Activated B cell treated with CpG ODN at 0.5 μM for 24 hours (primary cell): ENCODE measurements at regions not wholly inside any gene's neighbourhood (a gene's known extent, or its start where the extent isn't known, plus 50 kb on each side); places are given as distances from the start of the nearest gene placed in this dataset.

Experiments used
- ATAC-seq: fragments of 200-7000 bp; cut with Tn5 transposase; one replicate; pipeline ENCODE4 v1.10.0; 2021; ENCODE audit warnings: low read depth, mild to moderate bottlenecking, moderate library complexity
- CTCF ChIA-PET: fragments of 350-600 bp; sonication (Branson Sonifier 250); formaldehyde crosslinking; loops from one replicate; lab custom pipeline; 2021; ENCODE audit warnings: antibody characterized with exemption; lab: Charles Lee
- POLR2A ChIA-PET: fragments of 350-600 bp; sonication (Branson Sonifier 250); formaldehyde crosslinking; loops from one replicate; lab custom pipeline; 2021; ENCODE audit warnings: antibody characterized with exemption; lab: Charles Lee
- DNase-seq: peaks from one replicate; pipeline ENCODE4 v3.0.0; 2022
- H3K27ac Mint-ChIP-seq: one replicate; pipeline ENCODE4 v1.8.0; 2020; ENCODE audit warnings: mixed read lengths
- H3K27me3 Mint-ChIP-seq: one replicate; pipeline ENCODE4 v1.8.0; 2021; ENCODE audit warnings: mixed read lengths
- H3K36me3 Mint-ChIP-seq: one replicate; pipeline ENCODE4 v1.8.0; 2021; ENCODE audit warnings: low read depth, mixed read lengths
- H3K4me1 Mint-ChIP-seq: one replicate; pipeline ENCODE4 v1.8.0; 2021; ENCODE audit warnings: mixed read lengths
- H3K4me3 Mint-ChIP-seq: one replicate; pipeline ENCODE4 v1.8.0; 2020; ENCODE audit warnings: mild to moderate bottlenecking, mixed read lengths
- H3K9me3 Mint-ChIP-seq: one replicate; pipeline ENCODE4 v1.8.0; 2020; ENCODE audit warnings: mixed read lengths
- CTCF ChIP-seq: fragments of 200-600 bp; IDR thresholded peaks from one replicate; pipeline ENCODE4 v1.8.0; 2022; ENCODE audit warnings: antibody characterized with exemption, mild to moderate bottlenecking
- intact Hi-C: fragments of 100-400 bp; cut with micrococcal nuclease; formaldehyde crosslinking; loops from one replicate; pipeline ENCODE4 v1.15.1; 2024

- DNase-seq: no peak
- no peaks in the 10 kb centered on the region for H3K9me3 Mint-ChIP-seq
- no peak overlapping the region for H3K27ac Mint-ChIP-seq
- no peak for TF ChIP-seq CTCF
- H3K4me1 Mint-ChIP-seq: no peaks in the 10 kb centered on the region
- intact Hi-C loops: no loop called here
- peaks cover 7% of the 10 kb centered on the region for H3K27me3 Mint-ChIP-seq
- H3K4me3 Mint-ChIP-seq: no peak overlapping the region
- ATAC-seq: no peak
- CTCF ChIA-PET: interaction anchor here (1.8 kb wide), 1 partner anchor 13 kb away, joined by 5 read pairs; no protein-coding TSS in a partner anchor
- POLR2A ChIA-PET: no interaction called here
- H3K36me3 Mint-ChIP-seq: no peaks in the 10 kb centered on the region
These were observed 87.1 kb upstream of the ZNF281 start for GRCh38 chr1:200496937-200497336.

- no peaks in the 10 kb centered on the region for H3K4me1 Mint-ChIP-seq
- TF ChIP-seq CTCF: no peak
- H3K4me3 Mint-ChIP-seq: no peak overlapping the region
- no peaks in the 10 kb centered on the region for H3K36me3 Mint-ChIP-seq
- ATAC-seq: no peak
- intact Hi-C loops: no loop called here
- POLR2A ChIA-PET: no interaction called here
- CTCF ChIA-PET: interaction anchor here (1.8 kb wide), 1 partner anchor 14 kb away, joined by 5 read pairs; no protein-coding TSS in a partner anchor
- no peaks in the 10 kb centered on the region for H3K9me3 Mint-ChIP-seq
- peaks cover 7% of the 10 kb centered on the region for H3K27me3 Mint-ChIP-seq
- no peak overlapping the region for H3K27ac Mint-ChIP-seq
- no peak for DNase-seq
These were observed 86.1 kb upstream of the ZNF281 start for GRCh38 chr1:200495901-200496300.

- DNase-seq: no peak
- no peaks in the 10 kb centered on the region for H3K36me3 Mint-ChIP-seq
- H3K27me3 Mint-ChIP-seq: peaks cover 11% of the 10 kb centered on the region
- no peak overlapping the region for H3K27ac Mint-ChIP-seq
- intact Hi-C loops: no loop called here
- no peak for TF ChIP-seq CTCF
- POLR2A ChIA-PET: no interaction called here
- ATAC-seq: no peak
- H3K4me1 Mint-ChIP-seq: peaks cover 3% of the 10 kb centered on the region
- H3K4me3 Mint-ChIP-seq: no peak overlapping the region
- CTCF ChIA-PET: no interaction called here
- no peaks in the 10 kb centered on the region for H3K9me3 Mint-ChIP-seq
These were observed 83.5 kb upstream of the ZNF281 start for GRCh38 chr1:200493344-200493743.

GRCh38 chr1:200491103-200491502, 81.3 kb upstream of the ZNF281 start:
- ChIA-PET CTCF (interaction anchor here (4.1 to 5.4 kb wide), 2 partner anchors 351 to 805 kb away, joined by 21 to 90 read pairs; no protein-coding TSS in a partner anchor), POLR2A (no interaction called here)
- Mint-ChIP-seq H3K36me3 (no peaks in the 10 kb centered on the region), H3K27me3 (peaks cover 11% of the 10 kb centered on the region), H3K4me3 (no peak overlapping the region), H3K27ac (no peak overlapping the region), H3K4me1 (peaks cover 4% of the 10 kb centered on the region), H3K9me3 (no peaks in the 10 kb centered on the region)
- ATAC-seq (no peak), DNase-seq (no peak)
- intact Hi-C loops: no loop called here
- no peak for TF ChIP-seq CTCF

- Mint-ChIP-seq H3K9me3 (no peaks in the 10 kb centered on the region), H3K27me3 (peaks cover 7% of the 10 kb centered on the region), H3K4me1 (peaks cover 4% of the 10 kb centered on the region), H3K36me3 (no peaks in the 10 kb centered on the region), H3K4me3 (no peak overlapping the region), H3K27ac (no peak overlapping the region)
- DNase-seq: no peak
- ChIA-PET CTCF (interaction anchor here (0.7 to 5.4 kb wide), 6 partner anchors 10 to 805 kb away, joined by 3 to 90 read pairs (median 4); no protein-coding TSS in a partner anchor), POLR2A (no interaction called here)
- ATAC-seq: no peak
- intact Hi-C loops: no loop called here
- TF ChIP-seq CTCF: no peak
These were observed 80.3 kb upstream of the ZNF281 start for GRCh38 chr1:200490183-200490582.
